HepG2 (cell line): ENCODE measurements at regions not wholly inside any gene's neighbourhood (a gene's known extent, or its start where the extent isn't known, plus 50 kb on each side); places are given as distances from the start of the nearest gene placed in this dataset.
A peak's percentile ranks its signal among the peaks of the same experiment; 100 is the strongest.

ENCODE experiments used
- ATAC-seq: fragments of 200-7000 bp; cut with Tn5 transposase; 3 replicates; pipeline ENCODE4 v1.9.1; 2020; ENCODE audit warnings: mild to moderate bottlenecking, moderate library complexity
- BruUV-seq: library from RNA; stranded (reverse); fragments of 400-500 nt; replicated peaks from 2 replicates; lab custom pipeline; 2021; lab: Mats Ljungman, UMichigan
- CTCF ChIA-PET: fragments of 300-600 bp; formaldehyde crosslinking; extraction: SDS; loops from one replicate; lab custom pipeline; 2021; ENCODE audit warnings: low total read pairs, inconsistent platforms, low intra/inter-chr PET ratio; lab: Yijun Ruan, JAX
- POLR2A ChIA-PET: fragments of 350-600 bp; sonication (Branson Sonifier 250); formaldehyde crosslinking; loops from one replicate; lab custom pipeline; 2020; ENCODE audit warnings: antibody characterized with exemption, inconsistent platforms; lab: Yijun Ruan, JAX
- DNase-seq: peaks from one replicate; pipeline ENCODE4 v3.0.0-alpha.2; 2015; ENCODE audit warnings: low spot score
- FAIRE-seq: peaks from 3 replicates; lab custom pipeline; 2011; peaks lifted over from hg19 to GRCh38; lab: Jason Lieb, UNC
- H2AFZ ChIP-seq: one replicate; pipeline ENCODE4 v1.6.1; 2011; ENCODE audit warnings: low read length, inconsistent platforms
- H3K27ac ChIP-seq: fragments of 300-600 bp; 3 replicates; pipeline ENCODE4 v1.8.0; 2011; ENCODE audit warnings: mixed run types, mild to moderate bottlenecking, mixed read lengths, low read length, inconsistent platforms; ENCODE audit not compliant: insufficient read depth; ENCODE audit errors: extremely low read length
- H3K27me3 ChIP-seq, 2 experiments: fragments of 200-600 bp in 1 of 2; 2 replicates in 1 of 2; 3 replicates in 1 of 2; pipeline versions ENCODE4 v1.6.0 to v1.8.0; 2011; ENCODE audit warnings: low read length in 2 of 2, mild to moderate bottlenecking in 2 of 2, moderate library complexity in 2 of 2, inconsistent platforms in 1 of 2; ENCODE audit not compliant: insufficient read depth in 2 of 2, control insufficient read depth in 1 of 2
- H3K36me3 ChIP-seq, 2 experiments: fragments of 200-600 bp in 1 of 2; replicated peaks in 1 of 2; 2 replicates in 1 of 2; 3 replicates in 1 of 2; pipeline versions ENCODE4 v1.5.1 to v1.8.0; 2011; ENCODE audit warnings: low read length in 2 of 2, inconsistent platforms in 1 of 2; ENCODE audit not compliant: insufficient read depth in 2 of 2, control insufficient read depth in 1 of 2
- H3K4me1 ChIP-seq: 2 replicates; pipeline ENCODE4 v1.5.1; 2012; ENCODE audit warnings: low read length, inconsistent platforms; ENCODE audit not compliant: insufficient read depth
- H3K4me2 ChIP-seq: 2 replicates; pipeline ENCODE4 v1.6.0; 2011; ENCODE audit warnings: low read depth, low read length, inconsistent platforms
- H3K4me3 ChIP-seq, 3 experiments: fragments of 200-600 bp in 1 of 3; sonication (generic), shearing (Covaris generic) in 1 of 3; replicated peaks in 1 of 3; 2 replicates each; pipeline ENCODE4 v1.5.1; 2011 to 2016; ENCODE audit warnings: low read length in 3 of 3, inconsistent platforms in 2 of 3, low read depth in 2 of 3, mild to moderate bottlenecking in 2 of 3, control low read depth in 1 of 3, mixed read lengths in 1 of 3; ENCODE audit not compliant: insufficient read depth in 1 of 3
- H3K79me2 ChIP-seq: one replicate; pipeline ENCODE4 v1.6.1; 2011; ENCODE audit warnings: low read length, inconsistent platforms; ENCODE audit not compliant: insufficient read depth
- H3K9ac ChIP-seq: 2 replicates; pipeline ENCODE4 v1.6.0; 2011; ENCODE audit warnings: mild to moderate bottlenecking, low read depth, low read length, inconsistent platforms; ENCODE audit not compliant: insufficient read depth
- H3K9me3 ChIP-seq: 2 replicates; pipeline ENCODE4 v1.5.1; 2012; ENCODE audit warnings: mild to moderate bottlenecking, low read length
- H4K20me1 ChIP-seq: 2 replicates; pipeline ENCODE4 v1.6.0; 2011; ENCODE audit warnings: inconsistent platforms, mild to moderate bottlenecking, low read length, moderate library complexity; ENCODE audit not compliant: insufficient read depth
- CREBL2 ChIP-seq: sonication (generic); formaldehyde crosslinking; IDR thresholded peaks from 2 replicates; pipeline ENCODE4 v1.8.1; 2023; ENCODE audit warnings: missing genetic modification reagents, mild to moderate bottlenecking, borderline replicate concordance
- ZGPAT ChIP-seq: IDR thresholded peaks from 2 replicates; pipeline ENCODE4 v1.6.1; 2016; ENCODE audit warnings: mild to moderate bottlenecking
- ZNF318 ChIP-seq: sonication (generic); formaldehyde crosslinking; IDR thresholded peaks from 2 replicates; pipeline ENCODE4 v1.4.0; 2020; ENCODE audit warnings: mild to moderate bottlenecking, missing genetic modification reagents
- ZNF562 ChIP-seq: sonication (generic); formaldehyde crosslinking; IDR thresholded peaks from 2 replicates; pipeline ENCODE4 v1.8.0; 2022; ENCODE audit warnings: missing genetic modification reagents, borderline replicate concordance
- ZNF761 ChIP-seq: sonication (generic); formaldehyde crosslinking; conservative IDR thresholded peaks from 2 replicates; pipeline ENCODE4 v1.4.0; 2020; ENCODE audit warnings: mild to moderate bottlenecking, missing genetic modification reagents
- WGBS: methylation state at CpG from one replicate; pipeline ENCODE4 v1.1.6; 2017; ENCODE audit warnings: low lambda C conversion rate; 5-methylcytosine and 5-hydroxymethylcytosine counted together
- in situ Hi-C: cut with HindIII; loops from 2 replicates; pipeline ENCODE4 v1.10.0; 2017; ENCODE audit warnings: low pct_unique_long_range_greater_than_20kb; ENCODE audit not compliant: extremely low pct_ligation_motif_present
- intact Hi-C: fragments of 100-400 bp; cut with micrococcal nuclease; formaldehyde crosslinking; loops from one replicate; pipeline ENCODE4 v1.10.0; 2022; ENCODE audit not compliant: unreplicated experiment

GRCh38 chr11:25838918-25839625 lies 492.9 kb upstream of the ANO3 start:
- FAIRE-seq (no peak), DNase-seq (no peak), ATAC-seq (0 out of 3 replicates have a peak, but pooled peaks have one; percentile 35)
- in situ Hi-C loops (no loop called here), intact Hi-C loops (no loop called here)
- H3K9me3 ChIP-seq: no peaks in the 10 kb centered on the region
- no peak overlapping the region for H3K4me2 ChIP-seq
- no peaks in the 10 kb centered on the region for H3K36me3 ChIP-seq
- POLR2A ChIA-PET: no interaction called here
- H3K27me3 ChIP-seq: no peaks in the 10 kb centered on the region; a peak in 1 of 5 replicates
- WGBS: 6% methylated on average over 6 of the region's 6 CpGs
- CTCF ChIA-PET: no interaction called here
- no peaks in the 10 kb centered on the region for H4K20me1 ChIP-seq
- no peak overlapping the region for H3K27ac ChIP-seq
- no peak overlapping the region for H3K9ac ChIP-seq
- BruUV-seq: no TSS peak
- H3K4me3 ChIP-seq: no peak overlapping the region
- no peaks in the 10 kb centered on the region for H3K4me1 ChIP-seq
- H3K79me2 ChIP-seq: no peaks in the 10 kb centered on the region
- no peak overlapping the region for H2AFZ ChIP-seq
- TF ChIP-seq ZNF761 (no peak), ZNF562 (CRISPR knock-in tag) (no peak), ZGPAT (no peak), ZNF318 (CRISPR knock-in tag) (no peak), CREBL2 (CRISPR knock-in tag) (no peak)
